ENCODE measurements at regions not wholly inside any gene's neighbourhood (a gene's known extent, or its start where the extent isn't known, plus 50 kb on each side); places are given as distances from the start of the nearest gene placed in this dataset.

DNA sequence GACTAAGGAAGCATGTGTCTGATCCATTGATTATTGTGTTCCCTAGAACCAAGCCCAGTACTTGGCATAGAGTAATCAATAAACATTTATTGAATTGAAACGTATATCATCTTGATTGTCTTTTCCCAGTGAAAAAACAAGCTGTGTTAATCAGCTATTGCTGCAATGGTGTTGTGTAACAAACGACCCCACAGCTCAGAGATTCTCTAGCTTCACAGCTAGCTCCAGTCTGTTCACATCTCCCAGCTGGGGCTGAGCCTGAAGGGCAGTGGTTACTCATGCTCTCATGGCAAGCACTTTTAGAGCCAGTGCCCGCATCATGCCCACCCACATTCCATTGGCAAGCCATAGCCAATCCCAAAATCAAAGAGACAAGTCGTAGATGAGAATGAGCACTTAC is 237.4 kb upstream of the RAB4A start:
- TF ChIP-seq, protein P1, sequence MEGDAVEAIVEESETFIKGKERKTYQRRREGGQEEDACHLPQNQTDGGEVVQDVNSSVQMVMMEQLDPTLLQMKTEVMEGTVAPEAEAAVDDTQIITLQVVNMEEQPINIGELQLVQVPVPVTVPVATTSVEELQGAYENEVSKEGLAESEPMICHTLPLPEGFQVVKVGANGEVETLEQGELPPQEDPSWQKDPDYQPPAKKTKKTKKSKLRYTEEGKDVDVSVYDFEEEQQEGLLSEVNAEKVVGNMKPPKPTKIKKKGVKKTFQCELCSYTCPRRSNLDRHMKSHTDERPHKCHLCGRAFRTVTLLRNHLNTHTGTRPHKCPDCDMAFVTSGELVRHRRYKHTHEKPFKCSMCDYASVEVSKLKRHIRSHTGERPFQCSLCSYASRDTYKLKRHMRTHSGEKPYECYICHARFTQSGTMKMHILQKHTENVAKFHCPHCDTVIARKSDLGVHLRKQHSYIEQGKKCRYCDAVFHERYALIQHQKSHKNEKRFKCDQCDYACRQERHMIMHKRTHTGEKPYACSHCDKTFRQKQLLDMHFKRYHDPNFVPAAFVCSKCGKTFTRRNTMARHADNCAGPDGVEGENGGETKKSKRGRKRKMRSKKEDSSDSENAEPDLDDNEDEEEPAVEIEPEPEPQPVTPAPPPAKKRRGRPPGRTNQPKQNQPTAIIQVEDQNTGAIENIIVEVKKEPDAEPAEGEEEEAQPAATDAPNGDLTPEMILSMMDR (IDR thresholded peaks at IDR 0.05): no peak
- no peak for TF ChIP-seq POLR2A (IDR thresholded peaks at IDR 0.05)

Data from Peyer's patch (tissue), 4 donors.